ENCODE measurements at regions not wholly inside any gene's neighbourhood (a gene's known extent, or its start where the extent isn't known, plus 50 kb on each side); places are given as distances from the start of the nearest gene placed in this dataset.

DNA sequence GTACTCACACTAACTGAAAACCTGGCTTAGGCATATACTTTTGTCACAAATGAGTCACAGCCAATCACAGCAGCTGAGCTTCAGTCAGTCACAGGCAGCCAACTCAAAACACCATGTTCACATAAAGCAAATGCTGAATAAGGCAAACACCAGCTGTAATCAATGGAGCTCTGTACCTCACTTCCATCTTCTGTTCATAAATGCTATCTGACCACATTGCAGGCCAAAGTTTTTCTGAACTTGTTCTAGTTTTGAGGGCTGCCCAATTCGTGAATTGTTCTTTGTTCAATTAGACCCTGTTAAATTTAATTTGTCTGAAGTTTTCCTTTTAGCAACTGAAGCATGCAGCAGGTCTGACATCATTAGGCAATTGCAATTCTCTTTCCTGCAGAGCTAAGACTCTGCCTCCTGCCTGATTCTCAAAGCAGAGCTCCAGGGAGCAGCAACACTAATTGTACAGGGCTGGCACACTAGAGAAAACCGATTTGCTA, 129.9 kb downstream of the WIF1 start:
- H3K27ac ChIP-seq: no peak overlapping the region
- H3K4me3 ChIP-seq: no peak overlapping the region
- no peaks in the 10 kb centered on the region for H3K27me3 ChIP-seq
- DNase-seq (no peak), ATAC-seq (no peak)
- TF ChIP-seq, protein P1, sequence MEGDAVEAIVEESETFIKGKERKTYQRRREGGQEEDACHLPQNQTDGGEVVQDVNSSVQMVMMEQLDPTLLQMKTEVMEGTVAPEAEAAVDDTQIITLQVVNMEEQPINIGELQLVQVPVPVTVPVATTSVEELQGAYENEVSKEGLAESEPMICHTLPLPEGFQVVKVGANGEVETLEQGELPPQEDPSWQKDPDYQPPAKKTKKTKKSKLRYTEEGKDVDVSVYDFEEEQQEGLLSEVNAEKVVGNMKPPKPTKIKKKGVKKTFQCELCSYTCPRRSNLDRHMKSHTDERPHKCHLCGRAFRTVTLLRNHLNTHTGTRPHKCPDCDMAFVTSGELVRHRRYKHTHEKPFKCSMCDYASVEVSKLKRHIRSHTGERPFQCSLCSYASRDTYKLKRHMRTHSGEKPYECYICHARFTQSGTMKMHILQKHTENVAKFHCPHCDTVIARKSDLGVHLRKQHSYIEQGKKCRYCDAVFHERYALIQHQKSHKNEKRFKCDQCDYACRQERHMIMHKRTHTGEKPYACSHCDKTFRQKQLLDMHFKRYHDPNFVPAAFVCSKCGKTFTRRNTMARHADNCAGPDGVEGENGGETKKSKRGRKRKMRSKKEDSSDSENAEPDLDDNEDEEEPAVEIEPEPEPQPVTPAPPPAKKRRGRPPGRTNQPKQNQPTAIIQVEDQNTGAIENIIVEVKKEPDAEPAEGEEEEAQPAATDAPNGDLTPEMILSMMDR (IDR thresholded peaks at IDR 0.05): no peak
- H3K4me1 ChIP-seq: no peaks in the 10 kb centered on the region
- no peaks in the 10 kb centered on the region for H3K36me3 ChIP-seq
- intact Hi-C loops (cut with DNase I): no loop called here
- H3K9me3 ChIP-seq: no peaks in the 10 kb centered on the region

DNA sequence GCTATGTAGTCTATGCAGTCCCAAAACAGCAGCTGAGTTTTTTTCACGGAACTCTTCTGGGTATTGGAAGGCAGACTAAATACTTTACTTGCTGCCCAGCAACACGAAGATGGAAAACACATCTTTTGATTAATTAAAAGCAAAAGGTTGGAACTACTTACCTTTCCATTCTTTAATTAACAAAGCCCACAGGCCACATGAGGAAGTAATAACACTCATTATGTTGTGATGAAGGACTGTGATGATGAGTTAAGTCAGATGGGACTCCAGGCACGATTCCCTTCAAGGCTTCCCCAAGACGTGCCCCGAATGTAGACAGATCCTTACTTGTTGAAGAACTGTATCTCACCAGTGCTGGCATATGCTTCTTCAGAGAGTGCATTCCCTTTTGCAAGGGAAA, 129.0 kb downstream of the WIF1 start:
- intact Hi-C loops (cut with DNase I): no loop called here
- Histone ChIP-seq H3K9me3 (no peaks in the 10 kb centered on the region), H3K4me3 (no peak overlapping the region), H3K27ac (no peak overlapping the region), H3K36me3 (no peaks in the 10 kb centered on the region), H3K4me1 (no peaks in the 10 kb centered on the region), H3K27me3 (no peaks in the 10 kb centered on the region)
- TF ChIP-seq, protein P1 (IDR thresholded peaks at IDR 0.05): no peak
- ATAC-seq: no peak
- DNase-seq: no peak

DNA sequence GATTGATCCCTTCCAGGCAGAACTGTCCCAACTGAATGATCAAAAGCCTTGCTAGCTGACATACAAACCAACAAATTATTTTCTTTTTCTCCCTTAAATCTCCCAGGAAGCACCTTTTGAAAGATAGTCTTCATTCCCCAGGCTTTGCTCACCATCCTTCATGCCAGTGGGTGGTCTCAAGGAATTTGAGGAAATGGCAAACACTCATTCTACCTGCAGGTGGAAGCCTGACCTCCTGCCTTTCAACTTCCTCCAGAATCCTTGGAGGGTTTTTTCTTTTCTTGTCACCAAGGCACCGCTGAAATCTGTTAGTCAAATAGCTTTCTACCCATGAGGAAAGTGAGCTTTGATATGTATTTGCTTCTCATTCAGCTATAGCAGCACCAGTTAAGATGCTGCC, 128.5 kb downstream of the WIF1 start:
- TF ChIP-seq, protein P1 (IDR thresholded peaks at IDR 0.05): no peak
- ATAC-seq (no peak), DNase-seq (no peak)
- Histone ChIP-seq H3K9me3 (no peaks in the 10 kb centered on the region), H3K36me3 (no peaks in the 10 kb centered on the region), H3K27ac (no peak overlapping the region), H3K4me3 (no peak overlapping the region), H3K4me1 (no peaks in the 10 kb centered on the region), H3K27me3 (no peaks in the 10 kb centered on the region)
- intact Hi-C loops (cut with DNase I): no loop called here

DNA sequence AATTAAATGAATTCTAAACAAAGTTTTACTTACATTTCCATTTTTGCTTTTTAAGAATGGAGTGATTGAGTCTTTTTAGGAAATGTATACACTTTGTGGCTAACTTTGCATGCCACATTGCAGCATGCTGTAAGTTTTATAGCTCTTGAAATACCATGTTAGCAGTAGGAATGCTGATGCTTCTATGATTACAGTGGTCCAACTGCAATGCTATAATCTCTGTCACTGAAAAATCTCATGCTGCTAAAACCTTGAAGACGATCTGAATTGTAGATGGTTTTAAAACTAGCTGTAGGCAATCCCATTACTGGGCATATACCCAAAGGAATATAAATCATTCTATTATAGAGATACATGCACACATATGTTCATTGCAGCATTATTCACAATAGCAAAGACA, 127.6 kb downstream of the WIF1 start:
- Histone ChIP-seq H3K9me3 (no peaks in the 10 kb centered on the region), H3K36me3 (no peaks in the 10 kb centered on the region), H3K4me1 (peaks cover 0 to 3% of the 10 kb centered on the region in 2 donors), H3K27me3 (no peaks in the 10 kb centered on the region), H3K27ac (no peak overlapping the region), H3K4me3 (no peak overlapping the region)
- intact Hi-C loops (cut with DNase I): no loop called here
- TF ChIP-seq, protein P1 (IDR thresholded peaks at IDR 0.05): no peak
- ATAC-seq (no peak), DNase-seq (no peak)

DNA sequence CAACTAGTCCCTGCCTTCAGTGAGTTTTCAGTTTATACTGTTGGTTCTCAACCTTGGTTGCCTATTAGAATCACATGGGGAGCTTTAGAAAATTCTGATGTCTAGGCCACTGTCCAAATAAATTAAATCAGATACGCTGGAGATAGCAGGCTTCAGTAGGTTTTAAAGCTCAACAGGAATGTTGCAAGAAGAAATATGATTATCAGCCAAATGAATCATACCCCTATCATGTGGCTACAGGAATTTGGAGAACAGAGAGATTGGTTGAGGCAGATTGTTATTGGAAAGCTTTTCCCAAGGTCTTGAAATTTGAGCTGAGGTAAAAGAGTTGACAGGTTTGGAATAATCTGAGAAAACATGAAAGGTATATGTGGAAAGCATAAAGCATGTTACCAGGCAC, 125.3 kb downstream of the WIF1 start:
- intact Hi-C loops (cut with DNase I): no loop called here
- Histone ChIP-seq H3K27ac (no peak overlapping the region), H3K36me3 (no peaks in the 10 kb centered on the region), H3K27me3 (no peaks in the 10 kb centered on the region), H3K4me3 (no peak overlapping the region), H3K4me1 (peaks cover 0 to 6% of the 10 kb centered on the region in 2 donors), H3K9me3 (no peaks in the 10 kb centered on the region)
- no peak for ATAC-seq
- TF ChIP-seq, protein P1 (IDR thresholded peaks at IDR 0.05): no peak
- DNase-seq: no peak
